Inferior parietal cortex (tissue), 1 donor: ENCODE measurements at regions not wholly inside any gene's neighbourhood (a gene's known extent, or its start where the extent isn't known, plus 50 kb on each side); places are given as distances from the start of the nearest gene placed in this dataset.
A peak's percentile ranks its signal among the peaks of the same experiment; 100 is the strongest.
"Not testable (repeated sequence)": the region's sequence is repeated elsewhere in the genome, so short reads cannot be mapped to it uniquely, and the experiment has no call there.

Experiments
- DNase-seq: peaks from one replicate; pipeline ENCODE4 v3.0.0-alpha.2; 2016; ENCODE audit errors: extremely low spot score

DNA sequence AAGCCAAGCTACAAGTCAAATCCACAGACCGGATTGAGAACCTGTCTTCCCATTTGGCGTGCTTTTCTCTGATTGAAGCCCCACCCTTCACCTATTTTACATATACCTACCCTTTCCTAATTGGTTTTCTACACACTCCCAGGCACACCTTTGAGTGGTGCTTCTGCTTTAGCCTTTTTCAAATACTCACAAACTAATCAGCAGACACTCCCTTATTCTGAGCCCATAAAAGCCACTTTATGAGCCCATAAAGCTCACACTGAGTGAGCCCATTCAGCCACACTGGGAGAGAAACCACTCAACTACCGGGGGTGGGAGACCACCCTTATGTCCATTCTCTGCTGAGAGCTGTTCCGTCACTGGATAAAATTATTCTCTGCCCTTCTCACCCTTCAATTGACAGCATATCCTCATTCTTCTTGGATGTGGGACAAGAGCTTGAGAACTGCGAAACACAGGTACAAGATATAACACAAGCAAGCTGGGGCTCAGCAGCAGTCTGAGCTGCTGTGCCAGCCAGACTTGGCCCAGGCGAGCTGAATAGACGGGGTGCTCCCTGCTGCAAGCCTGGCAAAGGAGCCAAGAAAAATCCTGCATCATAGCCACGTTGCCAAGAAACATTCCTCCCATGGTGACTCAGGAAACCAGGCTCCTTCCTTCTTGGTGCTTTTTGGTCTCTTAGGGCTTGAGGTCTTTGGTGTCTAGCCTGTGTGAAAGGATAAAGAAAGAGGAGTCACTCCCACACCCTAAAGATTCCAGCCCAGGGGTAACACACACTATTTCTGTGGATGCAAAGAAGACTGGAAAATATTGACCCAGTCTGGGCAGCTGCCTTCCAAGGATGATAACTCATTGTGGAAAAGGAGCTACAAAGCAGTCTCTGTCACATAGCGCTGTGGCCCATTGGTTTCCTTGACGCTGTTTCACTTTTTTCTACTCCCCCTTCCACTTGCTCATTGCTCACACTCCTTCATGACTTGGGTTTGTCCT, 609.7 kb downstream of the MCTP2 start:
- no peak for DNase-seq

DNA sequence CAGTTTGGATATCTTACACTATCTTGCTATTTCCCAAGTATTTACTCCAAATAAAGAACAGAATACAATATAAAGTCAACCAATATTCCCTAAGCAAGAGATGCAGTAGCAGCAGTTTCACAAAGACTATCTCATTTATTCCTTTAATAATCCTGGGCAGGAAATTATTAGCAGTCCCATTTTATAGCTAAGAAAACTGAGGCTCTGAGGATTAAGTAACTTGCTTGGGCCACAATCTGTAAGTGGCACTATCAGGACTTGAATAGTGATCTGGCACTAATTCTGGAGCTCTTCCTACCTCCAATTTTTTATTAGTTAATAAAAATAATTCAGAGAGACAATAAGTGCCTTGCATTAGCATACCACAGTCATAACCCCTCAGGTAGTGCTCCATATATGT, 611.7 kb downstream of the MCTP2 start:
- DNase-seq: no peak

GRCh38 chr15:94844198-94844537, 612.8 kb downstream of the MCTP2 start:
- DNase-seq: no peak

DNA sequence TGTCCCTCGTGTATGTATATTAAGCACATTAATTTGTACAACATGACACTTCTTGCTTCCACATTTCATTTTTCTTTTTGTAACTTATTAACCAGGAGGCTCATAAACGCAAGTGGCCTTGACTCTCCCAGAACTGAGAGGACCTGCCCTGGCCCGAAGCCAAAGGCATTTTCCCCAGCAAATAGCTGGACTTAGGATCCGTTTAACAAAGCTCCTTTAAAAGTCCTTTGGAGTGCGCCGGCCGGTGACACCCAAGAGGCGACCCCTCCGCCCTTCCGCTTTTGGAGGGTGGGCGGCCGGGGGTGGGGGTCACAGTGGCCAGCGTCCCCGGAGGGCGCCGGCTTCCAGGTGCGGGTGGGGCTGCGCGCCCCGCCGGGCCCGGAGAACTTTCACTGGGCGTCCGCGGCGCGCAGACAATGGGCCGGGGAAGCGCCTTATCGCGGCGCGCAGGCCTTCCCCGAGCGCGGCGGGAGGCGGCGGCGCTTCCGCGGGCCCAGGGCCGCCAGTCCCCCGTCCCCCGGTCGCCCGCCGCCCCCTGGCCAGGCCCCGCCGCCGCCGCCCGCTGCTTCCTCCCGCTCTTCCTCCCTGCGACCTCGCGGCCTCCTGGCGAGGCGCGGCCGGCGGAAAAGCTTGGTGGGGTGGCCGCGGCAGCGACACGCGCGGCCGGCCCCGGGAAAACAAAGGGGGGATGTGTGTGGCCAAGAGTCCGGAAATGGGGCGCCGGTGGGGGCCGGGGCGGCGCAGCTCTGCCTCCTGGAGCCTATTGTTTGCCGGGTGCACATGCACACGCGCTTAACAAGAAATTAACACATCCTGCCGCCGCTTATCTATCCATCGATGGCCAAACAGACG, 613.4 kb downstream of the MCTP2 start:
- DNase-seq: peak; percentile 36

DNA sequence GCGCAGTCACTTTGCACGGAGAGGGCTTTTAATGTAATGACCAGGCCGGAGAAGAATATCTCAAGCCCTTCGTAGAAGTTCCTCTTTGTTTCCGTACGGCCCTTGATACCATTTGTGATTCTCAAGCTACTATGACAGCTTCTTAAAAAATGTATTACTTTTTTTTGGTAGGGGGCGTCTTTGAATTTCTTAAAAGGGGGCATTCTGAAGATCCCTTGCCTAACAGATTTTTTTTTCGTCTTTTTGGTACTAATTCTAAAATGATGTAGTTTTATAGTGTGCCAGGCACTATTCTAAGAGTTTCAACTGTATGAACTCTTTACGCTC, 614.0 kb downstream of the MCTP2 start:
- DNase-seq: no peak

GRCh38 chr15:94847325-94847724, 616.0 kb downstream of the MCTP2 start:
- no peak for DNase-seq

DNA sequence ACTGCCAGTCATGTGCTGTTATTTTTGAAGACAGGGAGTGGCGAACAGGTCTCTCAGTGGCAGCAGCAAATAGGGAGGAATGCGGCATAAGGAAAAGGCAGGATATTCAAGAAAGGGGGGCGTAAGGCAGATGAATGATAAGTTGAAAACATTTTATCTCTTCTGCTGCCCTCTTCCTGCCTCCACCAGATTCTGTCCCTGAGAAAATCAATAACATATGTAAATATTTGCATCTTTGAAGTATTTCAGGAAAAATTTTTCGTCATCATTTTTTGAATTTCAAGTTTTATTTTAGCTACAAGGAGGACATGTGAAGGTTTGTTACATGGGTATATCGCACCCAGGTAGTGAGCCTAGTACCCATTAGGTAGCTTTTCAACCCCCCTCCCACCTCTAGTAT, 616.7 kb downstream of the MCTP2 start:
- no peak for DNase-seq

DNA sequence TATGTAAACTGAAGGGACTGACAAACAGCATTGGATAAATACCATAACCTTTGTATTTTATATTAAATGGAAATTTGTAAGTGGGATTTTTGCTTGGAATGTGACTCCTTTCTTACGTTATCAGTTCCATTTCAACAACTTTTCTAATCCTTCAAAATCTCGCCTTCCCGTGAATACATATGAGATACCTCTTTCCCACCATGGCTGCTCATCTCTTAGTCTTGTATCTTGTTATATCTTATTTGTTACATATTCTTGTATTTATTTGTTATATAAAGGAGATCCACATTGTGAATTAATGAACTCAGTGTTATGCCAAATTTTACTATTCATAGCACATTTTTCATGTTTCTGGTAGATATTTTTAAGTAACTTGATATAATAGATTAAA, 623.7 kb downstream of the MCTP2 start:
- no peak for DNase-seq

- DNase-seq: no peak
Observed at GRCh38 chr15:94855409-94856266, 624.3 kb downstream of the MCTP2 start.

GRCh38 chr15:94856267-94856854, 625.0 kb downstream of the MCTP2 start:
- no peak for DNase-seq

DNA sequence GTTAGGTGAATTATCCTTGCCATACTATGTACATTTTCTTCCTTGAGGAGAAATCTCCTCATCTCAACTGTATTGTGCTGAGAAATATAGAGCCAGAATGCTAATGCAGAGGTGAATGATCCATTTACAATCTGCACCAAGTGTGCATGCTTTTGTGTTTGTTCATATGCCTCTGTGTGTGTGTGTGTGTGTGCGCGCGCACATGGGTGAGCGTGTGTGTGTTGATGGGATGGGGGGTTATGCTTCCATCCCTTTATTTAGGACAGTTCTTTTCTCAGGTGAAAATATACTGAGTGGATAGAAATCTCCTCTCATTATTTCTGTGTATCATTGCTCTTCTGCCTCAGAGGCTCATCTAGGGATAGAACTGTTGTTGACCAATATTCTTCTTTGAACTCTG, 626.1 kb downstream of the MCTP2 start:
- DNase-seq: no peak

- DNase-seq: no peak
Observed at GRCh38 chr15:94858011-94858410, 626.6 kb downstream of the MCTP2 start.

DNA sequence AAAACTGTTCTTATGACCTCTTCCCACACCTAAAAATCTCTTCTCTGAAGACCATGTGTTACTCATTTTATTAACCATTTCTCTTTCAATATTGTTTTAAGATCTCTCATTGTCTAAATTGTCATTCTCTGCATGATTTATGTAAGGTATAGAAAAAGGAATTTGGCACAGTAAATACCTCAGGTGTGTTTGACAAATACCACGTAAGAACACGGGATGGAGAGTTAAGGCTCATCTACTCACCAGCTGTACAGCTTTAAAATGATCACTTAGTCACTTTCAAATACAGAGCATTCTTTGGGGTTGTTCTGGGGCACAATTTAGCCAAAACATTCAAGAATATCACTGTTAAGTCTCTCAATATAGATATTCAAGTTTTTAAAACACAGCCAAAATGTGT, 627.1 kb downstream of the MCTP2 start:
- DNase-seq: no peak

DNA sequence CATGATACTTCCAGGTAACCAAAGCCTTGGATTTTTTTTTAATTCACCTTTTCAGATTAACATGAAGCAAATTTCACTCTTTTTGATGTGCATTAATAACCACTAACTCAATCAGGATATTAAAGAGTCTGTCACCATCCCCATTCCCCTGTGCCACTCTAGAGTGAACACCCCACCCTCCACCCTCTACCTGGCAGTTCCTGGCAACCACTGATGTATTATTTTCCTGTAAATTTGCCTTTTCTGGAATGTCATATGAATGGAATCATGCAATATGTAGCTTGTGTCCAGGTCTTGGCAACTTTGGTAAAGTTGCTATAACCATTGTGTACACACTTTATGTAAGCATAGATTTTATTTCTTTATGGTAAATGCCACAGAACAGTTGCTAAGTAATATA, 627.6 kb downstream of the MCTP2 start:
- DNase-seq: no peak

GRCh38 chr15:94864600-94864999, 633.2 kb downstream of the MCTP2 start:
- DNase-seq: no peak

DNA sequence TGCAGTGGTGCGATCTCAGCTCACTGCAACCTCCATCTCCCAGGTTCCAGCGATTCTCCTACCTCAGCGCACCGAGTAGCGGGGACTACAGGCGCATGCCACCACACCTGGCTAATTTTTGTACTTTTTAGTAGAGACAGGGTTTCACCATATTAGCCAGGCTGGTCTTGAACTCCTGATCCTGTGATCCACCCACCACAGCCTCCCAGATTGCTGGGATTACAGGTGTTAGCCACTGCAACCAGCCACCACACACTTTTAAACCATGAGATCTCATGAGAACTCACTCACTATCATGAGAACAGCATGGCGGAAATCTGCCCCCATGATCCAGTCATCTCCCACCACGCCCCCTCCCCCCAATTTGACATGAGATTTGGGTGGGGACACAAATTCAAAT, 636.9 kb downstream of the MCTP2 start:
- DNase-seq: not testable (repeated sequence)

DNA sequence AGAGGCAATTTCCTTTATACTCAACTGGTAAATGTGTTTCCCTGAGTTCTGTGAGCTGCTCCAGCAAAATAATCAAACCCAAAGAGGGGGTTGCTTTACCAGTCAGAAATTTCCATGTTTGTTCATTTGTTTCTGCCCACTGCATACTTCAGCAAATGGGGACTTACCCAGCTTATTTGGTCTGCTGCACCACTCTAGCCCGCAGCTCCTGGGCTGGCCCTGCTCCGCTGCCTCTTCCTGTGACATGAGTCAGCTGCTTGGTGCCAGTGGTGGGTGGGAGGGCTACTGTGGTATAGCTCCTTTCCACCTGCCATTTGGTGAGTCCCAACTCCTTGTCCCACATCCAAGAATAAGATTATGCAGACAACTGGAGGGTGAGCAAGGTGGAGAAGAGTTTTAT, 644.2 kb downstream of the MCTP2 start:
- no peak for DNase-seq

GRCh38 chr15:94877833-94878232, 646.5 kb downstream of the MCTP2 start:
- no peak for DNase-seq

DNA sequence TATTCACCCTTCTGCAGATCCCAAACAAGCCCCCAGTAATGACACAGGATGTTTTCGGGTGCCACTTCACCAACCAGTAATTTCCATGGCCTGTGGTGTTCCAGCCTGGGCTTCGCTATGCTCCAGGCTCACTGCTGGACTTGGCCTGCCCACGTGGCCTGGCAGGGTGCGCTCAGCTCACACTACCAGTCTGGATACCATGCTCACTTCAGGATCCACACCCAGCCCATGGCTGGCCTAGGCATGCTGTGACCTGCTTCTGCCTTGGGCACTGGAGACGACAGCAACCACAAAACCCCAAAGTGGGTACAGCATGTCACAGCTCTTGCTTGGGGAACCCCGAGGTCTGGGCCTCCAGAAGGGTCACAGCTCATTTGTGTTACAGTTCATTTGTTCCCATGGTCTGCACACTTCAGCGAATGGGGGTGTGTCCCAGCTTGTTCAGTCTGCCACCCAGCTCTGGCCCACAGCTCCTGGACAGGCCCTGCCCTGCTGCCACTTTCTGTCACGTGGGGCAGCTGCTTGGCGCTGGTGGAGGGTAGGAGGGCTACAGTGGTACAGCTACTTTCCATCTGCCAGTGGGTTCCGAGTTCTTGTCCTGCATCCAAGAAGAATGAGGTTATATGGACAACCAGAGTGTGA, 650.8 kb downstream of the MCTP2 start:
- no peak for DNase-seq

DNA sequence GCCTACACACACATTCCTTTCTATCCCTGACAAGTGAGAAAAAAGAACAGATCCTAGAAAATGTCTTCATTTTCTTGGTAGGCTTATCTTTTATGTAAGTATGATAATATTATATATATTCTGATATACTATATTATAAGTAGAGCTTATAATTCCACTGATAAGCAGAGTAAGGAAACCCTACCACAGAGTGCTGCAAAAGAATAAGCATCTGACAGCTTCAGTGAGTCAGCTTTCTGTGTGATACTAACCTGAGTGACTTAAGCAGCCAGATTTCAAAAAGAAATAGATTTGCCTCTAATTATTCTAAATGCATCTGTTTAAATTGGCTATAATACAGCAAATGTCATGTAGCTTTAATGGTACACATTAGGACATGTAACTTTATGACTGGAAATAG, 656.0 kb downstream of the MCTP2 start:
- DNase-seq: no peak

DNA sequence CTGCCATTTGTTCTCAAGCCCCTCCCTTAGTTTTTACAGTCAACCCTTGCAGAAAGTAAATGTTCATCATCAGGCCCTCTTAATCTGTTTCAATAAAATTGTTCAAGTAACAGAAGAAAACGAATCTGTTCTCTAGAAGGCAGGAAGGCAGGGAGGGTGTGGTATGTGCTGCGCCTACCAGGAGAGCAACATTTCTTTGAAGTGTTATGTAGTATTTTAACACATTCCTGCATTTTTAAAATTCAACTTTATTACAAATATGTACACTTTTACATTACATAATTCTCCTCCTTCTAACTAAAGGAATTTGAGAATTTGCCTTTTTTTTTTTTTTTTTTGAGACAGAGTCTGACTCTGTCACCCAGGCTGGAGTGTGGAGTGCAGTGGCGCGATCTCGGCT, 657.8 kb downstream of the MCTP2 start:
- DNase-seq: no peak
